Renal pelvis (tissue), 1 donor: ENCODE measurements at regions not wholly inside any gene's neighbourhood (a gene's known extent, or its start where the extent isn't known, plus 50 kb on each side); places are given as distances from the start of the nearest gene placed in this dataset.
"Not testable (repeated sequence)": the region's sequence is repeated elsewhere in the genome, so short reads cannot be mapped to it uniquely, and the experiment has no call there.

Experiments used
- DNase-seq: peaks from one replicate; pipeline ENCODE4 v3.0.0-alpha.2; 2013

DNA sequence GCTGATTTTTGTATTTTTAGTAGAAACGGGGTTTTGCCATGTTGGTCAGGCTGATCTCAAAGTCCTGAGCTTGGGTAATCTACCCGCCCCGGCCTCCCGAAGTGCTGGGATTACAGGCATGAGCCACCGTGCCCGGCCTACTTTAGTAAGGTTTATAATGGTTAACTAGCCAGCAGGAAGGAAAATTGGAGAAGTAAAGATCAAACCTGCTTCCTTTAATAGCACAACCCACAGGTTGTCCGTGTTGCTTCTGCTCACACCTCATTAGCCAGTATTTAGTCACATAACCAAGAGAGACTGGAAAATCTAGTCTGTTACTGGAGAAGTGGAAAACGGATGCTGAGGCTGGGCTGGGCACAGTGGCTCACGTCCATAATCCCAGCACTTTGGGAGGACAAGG lies 51.9 kb upstream of the TBL1XR1 start:
- DNase-seq, result peak; percentile 22

GRCh38 chr3:177250151-177250550 lies 52.9 kb upstream of the TBL1XR1 start:
- peak; percentile 31 for DNase-seq

DNA sequence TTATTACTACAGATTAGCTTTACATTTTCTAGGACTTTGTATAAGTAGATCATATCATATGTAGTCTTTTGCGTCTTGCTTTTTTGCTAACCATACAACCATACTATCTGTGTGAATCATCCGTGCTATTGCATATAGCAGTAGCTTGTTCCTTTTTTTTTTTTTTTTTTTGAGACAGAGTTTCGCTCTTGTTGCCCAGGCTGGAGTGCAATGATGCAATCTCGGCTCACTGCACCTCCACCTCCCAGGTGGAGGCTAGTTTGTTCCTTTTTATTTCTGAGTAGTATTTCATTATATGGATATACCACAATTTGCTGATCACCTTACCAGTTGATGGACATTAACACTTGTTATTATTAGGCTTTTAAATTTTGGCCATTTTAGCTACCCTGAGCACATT lies 54.5 kb upstream of the TBL1XR1 start:
- DNase-seq, result no peak

- DNase-seq, result no peak
Measured at GRCh38 chr3:177257006-177257405, 59.7 kb upstream of the TBL1XR1 start.

GRCh38 chr3:177257625-177258024 lies 60.3 kb upstream of the TBL1XR1 start:
- no peak for DNase-seq

DNA sequence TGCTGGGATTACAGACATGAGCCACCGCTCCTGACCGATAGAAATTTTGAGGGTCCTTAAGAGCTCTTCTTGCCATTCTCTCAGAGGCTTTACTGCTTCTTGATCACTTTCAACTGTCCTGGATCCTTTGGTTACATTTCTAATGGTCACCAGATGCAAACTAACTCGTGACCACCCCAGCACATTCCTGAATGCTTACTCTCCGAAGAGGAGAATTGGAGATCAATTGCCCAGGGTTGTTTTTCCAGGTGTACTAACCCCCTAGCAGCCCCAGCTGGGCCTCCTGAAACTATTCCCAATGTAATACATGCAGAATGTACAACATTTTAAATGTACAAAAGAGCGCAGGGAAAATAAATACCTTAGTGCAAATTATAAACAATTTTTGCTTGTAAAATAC lies 65.1 kb upstream of the TBL1XR1 start:
- DNase-seq, result no peak

GRCh38 chr3:177263615-177264368 lies 66.5 kb upstream of the TBL1XR1 start:
- no peak for DNase-seq

GRCh38 chr3:177271811-177272501 lies 74.7 kb upstream of the TBL1XR1 start:
- not testable (repeated sequence) for DNase-seq

DNA sequence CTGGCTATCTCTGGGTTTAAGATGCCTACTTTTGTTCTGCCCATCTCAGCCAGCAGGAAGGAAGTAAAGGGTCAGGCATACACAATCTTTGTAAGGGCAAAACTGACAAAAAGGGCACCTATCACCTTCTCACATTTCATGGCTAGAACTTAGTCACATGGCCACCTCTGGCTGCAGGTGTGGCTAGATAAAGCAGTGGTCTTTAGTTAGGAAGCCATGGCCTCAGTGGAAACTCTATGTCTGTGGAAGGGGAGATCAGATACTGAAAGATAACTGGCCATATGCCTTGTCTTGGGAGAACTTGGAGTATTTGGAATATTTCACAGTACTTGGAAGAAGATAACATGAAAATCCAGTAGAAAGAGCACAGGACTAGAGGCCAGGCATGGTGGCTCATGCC lies 80.7 kb upstream of the TBL1XR1 start:
- no peak for DNase-seq

DNA sequence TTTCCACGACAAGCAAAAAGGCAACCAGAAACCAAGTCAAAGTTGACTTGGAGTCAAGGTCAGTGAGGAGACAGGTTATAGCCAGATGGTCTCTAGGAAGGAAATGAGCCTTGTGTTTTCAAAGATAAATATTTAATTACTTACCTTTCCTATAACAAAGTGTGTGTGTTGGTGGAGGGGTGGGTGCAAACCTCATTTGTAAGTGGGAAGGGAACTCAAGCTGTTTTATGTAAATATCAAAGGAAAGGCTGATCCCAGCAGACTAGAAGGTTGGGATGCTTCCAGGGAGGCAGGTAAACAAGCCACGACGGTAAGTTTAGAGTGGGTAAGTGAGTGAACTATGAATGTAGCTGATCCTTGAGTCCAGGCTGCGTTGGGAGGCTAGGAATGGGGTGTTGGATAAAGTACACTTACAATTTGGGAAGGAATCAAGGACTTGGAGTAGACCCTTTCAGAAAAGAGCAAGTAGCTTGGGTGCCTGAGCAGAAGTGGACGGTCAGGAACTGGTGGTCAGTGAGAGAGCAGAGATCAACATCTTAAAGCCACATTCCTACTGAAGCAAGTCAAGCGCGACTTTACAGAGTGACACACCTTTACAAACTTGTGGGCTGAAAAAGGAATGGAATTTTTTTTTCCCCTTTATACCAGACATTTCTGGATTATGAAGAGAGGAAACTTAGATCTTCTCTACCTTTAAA lies 82.0 kb upstream of the TBL1XR1 start:
- DNase-seq, result no peak

- DNase-seq, result no peak
Measured at GRCh38 chr3:177281292-177282118, 84.2 kb upstream of the TBL1XR1 start.

GRCh38 chr3:177282119-177282655 lies 84.9 kb upstream of the TBL1XR1 start:
- no peak for DNase-seq

GRCh38 chr3:177283983-177284382 lies 86.7 kb upstream of the TBL1XR1 start:
- no peak for DNase-seq

GRCh38 chr3:177284383-177284881 lies 87.2 kb upstream of the TBL1XR1 start:
- DNase-seq, result no peak

GRCh38 chr3:177286034-177286433 lies 88.8 kb upstream of the TBL1XR1 start:
- no peak for DNase-seq

- no peak for DNase-seq
Measured at GRCh38 chr3:177287231-177287630, 89.9 kb upstream of the TBL1XR1 start.

GRCh38 chr3:177290633-177291032 lies 93.4 kb upstream of the TBL1XR1 start:
- DNase-seq, result no peak

DNA sequence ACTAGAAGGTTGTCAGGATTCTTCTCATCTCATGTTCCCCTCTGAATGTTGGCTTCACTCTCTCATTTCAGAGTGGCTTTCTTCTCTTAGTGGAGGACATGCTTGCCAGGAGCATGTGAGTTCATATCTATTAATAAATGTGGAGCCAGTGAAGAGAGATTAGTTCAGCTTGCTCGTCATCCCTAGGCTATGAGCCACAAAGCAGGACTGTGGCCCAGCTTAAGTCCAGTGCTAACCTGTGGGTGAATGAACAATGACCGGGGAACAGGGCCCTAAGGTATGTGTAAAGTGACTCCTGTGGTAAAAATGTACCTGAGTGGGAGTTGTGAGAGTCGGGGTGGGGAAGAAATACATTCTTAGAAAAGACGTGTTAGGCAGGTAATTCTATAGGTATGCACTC lies 96.9 kb upstream of the TBL1XR1 start:
- no peak for DNase-seq

DNA sequence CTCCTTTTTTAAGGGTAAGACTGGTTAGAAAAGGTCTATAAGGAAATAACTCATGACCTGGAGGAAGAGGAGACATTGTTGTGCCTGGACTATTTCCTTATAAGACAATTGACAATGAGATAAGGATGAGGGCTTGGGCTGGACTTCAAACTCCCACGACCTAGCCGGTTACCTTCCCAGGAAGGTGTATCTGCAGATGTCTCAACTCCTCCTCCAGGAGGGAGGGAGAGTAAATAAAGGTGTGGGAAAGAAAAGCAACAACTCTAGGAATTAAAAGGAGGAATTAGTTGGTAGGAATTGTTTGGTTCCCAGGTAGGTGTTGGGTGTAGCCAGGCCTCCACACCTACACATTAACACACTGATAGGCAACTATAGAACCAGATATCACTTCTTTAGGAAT lies 97.8 kb upstream of the TBL1XR1 start:
- no peak for DNase-seq

- DNase-seq, result no peak
Measured at GRCh38 chr3:177299250-177299649, 102.0 kb upstream of the TBL1XR1 start.

- DNase-seq, result peak; percentile 94
Measured at GRCh38 chr3:177300039-177300833, 103.0 kb upstream of the TBL1XR1 start.
